Panc1 (cell line): ENCODE measurements at regions not wholly inside any gene's neighbourhood (a gene's known extent, or its start where the extent isn't known, plus 50 kb on each side); places are given as distances from the start of the nearest gene placed in this dataset.

ENCODE experiments used
- ATAC-seq: fragments of 200-7000 bp; cut with Tn5 transposase; 2 replicates; pipeline ENCODE4 v1.9.1; 2020; ENCODE audit warnings: mild to moderate bottlenecking, moderate library complexity
- BruUV-seq: library from RNA; stranded (reverse); fragments of 400-500 nt; replicated peaks from 2 replicates; lab custom pipeline; 2021; lab: Mats Ljungman, UMichigan
- CTCF ChIA-PET: fragments of 300-600 bp; sonication (Branson Sonifier 250); formaldehyde crosslinking; loops from one replicate; lab custom pipeline; 2022; ENCODE audit warnings: antibody characterized with exemption; lab: Charles Lee
- POLR2A ChIA-PET: fragments of 300-600 bp; sonication (Branson Sonifier 250); formaldehyde crosslinking; loops from one replicate; lab custom pipeline; 2022; ENCODE audit warnings: antibody characterized with exemption; lab: Charles Lee
- DNase-seq: peaks from one replicate; pipeline ENCODE4 v3.0.0-alpha.2; 2010; ENCODE audit warnings: low read depth, low spot score
- H3K27ac ChIP-seq: 2 replicates; pipeline ENCODE4 v1.5.1; 2011; ENCODE audit warnings: mild to moderate bottlenecking, low read length, inconsistent platforms
- H3K27me3 ChIP-seq: fragments of 200-500 bp; sonication (Bioruptor generic); 2 replicates; pipeline ENCODE4 v1.6.0; 2014; ENCODE audit warnings: low read length, inconsistent platforms; ENCODE audit not compliant: control insufficient read depth, insufficient read depth
- H3K36me3 ChIP-seq: fragments of 200-500 bp; sonication (Bioruptor generic); 2 replicates; pipeline ENCODE4 v1.5.1; 2014; ENCODE audit warnings: inconsistent platforms, mild to moderate bottlenecking, low read length, moderate library complexity; ENCODE audit not compliant: control insufficient read depth, insufficient read depth
- H3K4me1 ChIP-seq: 2 replicates; pipeline ENCODE4 v1.5.1; 2011; ENCODE audit warnings: inconsistent platforms, mild to moderate bottlenecking, low read length, moderate library complexity; ENCODE audit not compliant: control insufficient read depth, insufficient read depth
- H3K4me3 ChIP-seq, 2 experiments: 2 replicates each; pipeline ENCODE4 v1.5.1; 2011 to 2012; ENCODE audit warnings: low read depth in 2 of 2, low read length in 2 of 2, mild to moderate bottlenecking in 2 of 2, inconsistent platforms in 1 of 2, moderate library complexity in 1 of 2
- H3K9me3 ChIP-seq: fragments of 200-500 bp; sonication (Bioruptor generic); 2 replicates; pipeline ENCODE4 v1.5.1; 2014; ENCODE audit warnings: low read depth, mild to moderate bottlenecking, inconsistent platforms, low read length, moderate library complexity; ENCODE audit not compliant: control insufficient read depth, insufficient read depth
- CTCF ChIP-seq: fragments of 450-650 bp; IDR thresholded peaks from 2 replicates; pipeline ENCODE4 v1.5.1; 2017; ENCODE audit warnings: mild to moderate bottlenecking
- POLR2AphosphoS5 ChIP-seq: IDR thresholded peaks from 2 replicates; pipeline ENCODE4 v1.6.1; 2012; ENCODE audit warnings: mild to moderate bottlenecking, low read depth, low read length, moderate library complexity
- SIN3A ChIP-seq: IDR thresholded peaks from 2 replicates; pipeline ENCODE4 v1.6.1; 2012; ENCODE audit warnings: low read depth, mild to moderate bottlenecking, low read length, moderate library complexity, borderline replicate concordance; ENCODE audit not compliant: insufficient read depth
- TCF7L2 ChIP-seq: IDR thresholded peaks from 2 replicates; pipeline ENCODE4 v1.6.1; 2011; ENCODE audit warnings: mild to moderate bottlenecking, low read depth, low read length, inconsistent platforms
- in situ Hi-C: cut with HindIII; loops from 2 replicates; pipeline ENCODE4 v1.10.0; 2016; ENCODE audit warnings: low sequenced_read_pairs, low pct_unique_long_range_greater_than_20kb
- intact Hi-C: fragments of 100-400 bp; cut with micrococcal nuclease; formaldehyde crosslinking; loops from one replicate; pipeline ENCODE4 v1.10.0; 2022; ENCODE audit not compliant: unreplicated experiment
- TF ChIP-seq, protein P1 (sequence below), 2 experiments: IDR thresholded peaks; 2 replicates each; pipeline ENCODE4 v1.6.1; 2011 to 2012; ENCODE audit warnings: low read depth in 2 of 2, control low read depth in 1 of 2, low read length in 1 of 2, mild to moderate bottlenecking in 1 of 2, moderate library complexity in 1 of 2; ENCODE audit not compliant: insufficient read depth in 1 of 2

DNA sequence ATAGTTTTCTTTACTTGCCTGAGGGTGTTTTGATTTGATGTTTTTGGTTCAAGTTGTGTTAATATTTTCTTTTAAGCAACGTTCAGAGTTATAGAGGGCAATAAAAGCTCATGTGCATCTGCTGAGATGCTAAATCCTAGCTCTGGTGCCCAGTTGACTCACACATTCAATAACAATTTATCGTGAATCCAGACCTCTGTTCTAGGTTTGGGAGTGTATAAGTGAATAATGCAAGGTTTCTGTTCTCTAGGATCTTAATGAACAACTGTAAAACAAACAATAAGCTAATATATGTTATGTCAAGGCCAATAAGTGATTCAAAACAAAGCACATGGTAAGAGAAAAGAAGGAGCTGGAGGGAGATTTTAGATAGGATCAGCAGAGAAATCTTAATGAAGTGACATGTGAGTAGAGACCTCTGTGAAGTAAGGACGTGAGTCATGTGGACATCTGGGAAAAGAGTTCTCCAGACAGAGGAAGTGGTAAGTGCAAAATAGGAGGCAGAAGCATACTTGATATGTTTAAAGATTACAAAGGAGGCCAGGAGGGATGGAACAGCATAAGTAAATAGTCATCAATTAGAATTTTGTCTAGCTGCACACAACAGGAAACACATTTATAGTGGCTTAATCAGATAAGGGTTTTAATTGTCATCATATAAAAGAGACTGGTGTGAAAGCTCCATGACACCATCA lies 278.5 kb upstream of the HTR2A start:
- BruUV-seq, result no TSS peak
- TF ChIP-seq TCF7L2, result no peak
- no peak for TF ChIP-seq SIN3A
- no peak for TF ChIP-seq POLR2AphosphoS5
- TF ChIP-seq CTCF, result no peak
- TF ChIP-seq, protein P1, sequence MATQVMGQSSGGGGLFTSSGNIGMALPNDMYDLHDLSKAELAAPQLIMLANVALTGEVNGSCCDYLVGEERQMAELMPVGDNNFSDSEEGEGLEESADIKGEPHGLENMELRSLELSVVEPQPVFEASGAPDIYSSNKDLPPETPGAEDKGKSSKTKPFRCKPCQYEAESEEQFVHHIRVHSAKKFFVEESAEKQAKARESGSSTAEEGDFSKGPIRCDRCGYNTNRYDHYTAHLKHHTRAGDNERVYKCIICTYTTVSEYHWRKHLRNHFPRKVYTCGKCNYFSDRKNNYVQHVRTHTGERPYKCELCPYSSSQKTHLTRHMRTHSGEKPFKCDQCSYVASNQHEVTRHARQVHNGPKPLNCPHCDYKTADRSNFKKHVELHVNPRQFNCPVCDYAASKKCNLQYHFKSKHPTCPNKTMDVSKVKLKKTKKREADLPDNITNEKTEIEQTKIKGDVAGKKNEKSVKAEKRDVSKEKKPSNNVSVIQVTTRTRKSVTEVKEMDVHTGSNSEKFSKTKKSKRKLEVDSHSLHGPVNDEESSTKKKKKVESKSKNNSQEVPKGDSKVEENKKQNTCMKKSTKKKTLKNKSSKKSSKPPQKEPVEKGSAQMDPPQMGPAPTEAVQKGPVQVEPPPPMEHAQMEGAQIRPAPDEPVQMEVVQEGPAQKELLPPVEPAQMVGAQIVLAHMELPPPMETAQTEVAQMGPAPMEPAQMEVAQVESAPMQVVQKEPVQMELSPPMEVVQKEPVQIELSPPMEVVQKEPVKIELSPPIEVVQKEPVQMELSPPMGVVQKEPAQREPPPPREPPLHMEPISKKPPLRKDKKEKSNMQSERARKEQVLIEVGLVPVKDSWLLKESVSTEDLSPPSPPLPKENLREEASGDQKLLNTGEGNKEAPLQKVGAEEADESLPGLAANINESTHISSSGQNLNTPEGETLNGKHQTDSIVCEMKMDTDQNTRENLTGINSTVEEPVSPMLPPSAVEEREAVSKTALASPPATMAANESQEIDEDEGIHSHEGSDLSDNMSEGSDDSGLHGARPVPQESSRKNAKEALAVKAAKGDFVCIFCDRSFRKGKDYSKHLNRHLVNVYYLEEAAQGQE (IDR thresholded peaks at IDR 0.05; ENCODE audit: insufficient read depth in 1 of 2, low read depth in 2 of 2, low read length in 1 of 2), result no peak
- Histone ChIP-seq H3K4me3 (no peak overlapping the region), H3K9me3 (no peaks in the 10 kb centered on the region), H3K36me3 (no peaks in the 10 kb centered on the region), H3K4me1 (no peaks in the 10 kb centered on the region), H3K27me3 (no peaks in the 10 kb centered on the region), H3K27ac (no peak overlapping the region)
- ChIA-PET CTCF (no interaction called here), POLR2A (no interaction called here)
- DNase-seq (no peak), ATAC-seq (no peak)
- intact Hi-C loops (no loop called here), in situ Hi-C loops (no loop called here)

DNA sequence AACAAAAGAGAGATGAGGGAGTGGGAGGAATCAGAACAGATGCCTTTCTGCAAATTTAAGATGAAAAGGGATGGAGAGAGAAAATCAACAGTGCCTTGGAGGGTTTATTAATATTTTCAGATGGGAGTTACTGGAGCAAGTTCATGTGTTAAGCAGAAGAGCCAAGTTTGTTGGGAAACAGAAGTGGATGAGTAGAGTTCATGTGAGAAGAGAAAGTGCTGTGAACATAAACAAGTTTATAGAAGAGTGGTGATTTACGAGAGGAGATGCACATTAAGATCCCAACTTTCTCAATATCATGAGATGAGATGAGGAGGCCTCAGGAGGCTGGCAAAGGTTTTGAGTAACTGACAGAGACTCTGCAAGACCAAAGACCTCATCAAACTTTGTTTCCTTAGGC lies 274.1 kb upstream of the HTR2A start:
- Histone ChIP-seq H3K4me1 (no peaks in the 10 kb centered on the region; the same call in 1 of the 2 replicates), H3K27me3 (no peaks in the 10 kb centered on the region), H3K4me3 (no peak overlapping the region), H3K9me3 (no peaks in the 10 kb centered on the region), H3K27ac (no peak overlapping the region), H3K36me3 (no peaks in the 10 kb centered on the region)
- BruUV-seq, result no TSS peak
- CTCF ChIA-PET, result no interaction called here
- in situ Hi-C loops (no loop called here), intact Hi-C loops (no loop called here)
- ATAC-seq, result no peak
- POLR2A ChIA-PET, result no interaction called here
- DNase-seq, result no peak
- no peak for TF ChIP-seq SIN3A
- TF ChIP-seq CTCF, result no peak
- TF ChIP-seq POLR2AphosphoS5, result no peak
- TF ChIP-seq, protein P1 (IDR thresholded peaks at IDR 0.05; ENCODE audit: insufficient read depth in 1 of 2, low read depth in 2 of 2, low read length in 1 of 2), result no peak
- no peak for TF ChIP-seq TCF7L2
